ENCODE measurements at regions not wholly inside any gene's neighbourhood (a gene's known extent, or its start where the extent isn't known, plus 50 kb on each side); places are given as distances from the start of the nearest gene placed in this dataset.

GRCh38 chr3:5437783-5438323 lies 250.3 kb downstream of the EDEM1 start:
- Mint-ChIP-seq H3K36me3 (ENCODE audit: insufficient read depth) (no peaks in the 10 kb centered on the region), H3K27ac (no peak overlapping the region), H3K9me3 (ENCODE audit: low read depth) (peaks cover 3% of the 10 kb centered on the region), H3K4me3 (ENCODE audit: low read depth) (no peak overlapping the region), H3K4me1 (ENCODE audit: low read depth) (no peaks in the 10 kb centered on the region), H3K27me3 (no peaks in the 10 kb centered on the region)
- no peak for TF ChIP-seq CTCF (IDR thresholded peaks at IDR 0.05; ENCODE audit: unreplicated experiment)
- no peak for DNase-seq (ENCODE audit: low spot score, unreplicated experiment)

- TF ChIP-seq CTCF (IDR thresholded peaks at IDR 0.05; ENCODE audit: unreplicated experiment): no peak
- DNase-seq (ENCODE audit: low spot score, unreplicated experiment): no peak
- Mint-ChIP-seq H3K36me3 (ENCODE audit: insufficient read depth) (no peaks in the 10 kb centered on the region), H3K4me1 (ENCODE audit: low read depth) (no peaks in the 10 kb centered on the region), H3K4me3 (ENCODE audit: low read depth) (no peak overlapping the region), H3K9me3 (ENCODE audit: low read depth) (peaks cover 9% of the 10 kb centered on the region), H3K27ac (no peak overlapping the region), H3K27me3 (no peaks in the 10 kb centered on the region)
Measured at GRCh38 chr3:5441401-5441800, 253.9 kb downstream of the EDEM1 start.

GRCh38 chr3:5442106-5442785 lies 254.7 kb downstream of the EDEM1 start:
- TF ChIP-seq CTCF (IDR thresholded peaks at IDR 0.05; ENCODE audit: unreplicated experiment): no peak
- H3K9me3 Mint-ChIP-seq (ENCODE audit: low read depth): peaks cover 9% of the 10 kb centered on the region
- H3K27ac Mint-ChIP-seq: no peak overlapping the region
- H3K4me3 Mint-ChIP-seq (ENCODE audit: low read depth): no peak overlapping the region
- H3K36me3 Mint-ChIP-seq (ENCODE audit: insufficient read depth): no peaks in the 10 kb centered on the region
- H3K4me1 Mint-ChIP-seq (ENCODE audit: low read depth): no peaks in the 10 kb centered on the region
- no peaks in the 10 kb centered on the region for H3K27me3 Mint-ChIP-seq
- DNase-seq (ENCODE audit: low spot score, unreplicated experiment): no peak

- DNase-seq (ENCODE audit: low spot score, unreplicated experiment): no peak
- no peaks in the 10 kb centered on the region for H3K4me1 Mint-ChIP-seq (ENCODE audit: low read depth)
- H3K9me3 Mint-ChIP-seq (ENCODE audit: low read depth): peaks cover 9% of the 10 kb centered on the region
- H3K36me3 Mint-ChIP-seq (ENCODE audit: insufficient read depth): no peaks in the 10 kb centered on the region
- no peaks in the 10 kb centered on the region for H3K27me3 Mint-ChIP-seq
- H3K27ac Mint-ChIP-seq: no peak overlapping the region
- H3K4me3 Mint-ChIP-seq (ENCODE audit: low read depth): no peak overlapping the region
- TF ChIP-seq CTCF (IDR thresholded peaks at IDR 0.05; ENCODE audit: unreplicated experiment): no peak
Measured at GRCh38 chr3:5442786-5443138, 255.3 kb downstream of the EDEM1 start.

GRCh38 chr3:5444253-5444652 lies 256.7 kb downstream of the EDEM1 start:
- no peaks in the 10 kb centered on the region for H3K36me3 Mint-ChIP-seq (ENCODE audit: insufficient read depth)
- no peak overlapping the region for H3K4me3 Mint-ChIP-seq (ENCODE audit: low read depth)
- no peaks in the 10 kb centered on the region for H3K27me3 Mint-ChIP-seq
- no peak overlapping the region for H3K27ac Mint-ChIP-seq
- no peak for TF ChIP-seq CTCF (IDR thresholded peaks at IDR 0.05; ENCODE audit: unreplicated experiment)
- DNase-seq (ENCODE audit: low spot score, unreplicated experiment): no peak
- H3K4me1 Mint-ChIP-seq (ENCODE audit: low read depth): no peaks in the 10 kb centered on the region
- peaks cover 9% of the 10 kb centered on the region for H3K9me3 Mint-ChIP-seq (ENCODE audit: low read depth)
